Neural progenitor cell (in vitro differentiated cells): ENCODE measurements at regions not wholly inside any gene's neighbourhood (a gene's known extent, or its start where the extent isn't known, plus 50 kb on each side); places are given as distances from the start of the nearest gene placed in this dataset.

Source experiments
- CTCF ChIP-seq: fragments of 200-600 bp; sonication (generic); IDR thresholded peaks from 2 replicates; pipeline ENCODE4 v1.5.1; 2017; ENCODE audit warnings: antibody characterized with exemption, mild to moderate bottlenecking
- EZH2 ChIP-seq: fragments of 200-600 bp; sonication (generic); IDR thresholded peaks from 2 replicates; pipeline ENCODE4 v1.6.1; 2017; ENCODE audit warnings: antibody characterized with exemption, mild to moderate bottlenecking, moderate library complexity
- EZH2phosphoT487 ChIP-seq: fragments of 200-600 bp; sonication (generic); IDR thresholded peaks from 2 replicates; pipeline ENCODE4 v1.6.1; 2017; ENCODE audit warnings: antibody characterized with exemption

- TF ChIP-seq CTCF, result no peak
- TF ChIP-seq EZH2, result no peak
- no peak for TF ChIP-seq EZH2phosphoT487
These were observed 887.1 kb upstream of the FRG1 start for GRCh38 chr4:189053621-189054020.
